Ascending aorta (tissue), 2 donors: ENCODE measurements at regions not wholly inside any gene's neighbourhood (a gene's known extent, or its start where the extent isn't known, plus 50 kb on each side); places are given as distances from the start of the nearest gene placed in this dataset.

Source experiments
- DNase-seq, 2 donors: peaks; one replicate each; pipeline ENCODE4 v3.0.0-alpha.2; 2019; ENCODE audit warnings: low spot score in 2 of 2
- H3K27ac ChIP-seq, 2 donors: fragments of 200-600 bp; sonication (generic); one replicate each; pipeline ENCODE4 v1.5.1; 2016 to 2017; ENCODE audit warnings: mild to moderate bottlenecking in 1 of 2
- H3K27me3 ChIP-seq: fragments of 200-600 bp; sonication (generic); one replicate; pipeline ENCODE4 v1.5.1; 2017
- H3K36me3 ChIP-seq, 2 donors: fragments of 200-600 bp; sonication (generic); one replicate each; pipeline ENCODE4 v1.5.1; 2016
- H3K4me1 ChIP-seq, 2 donors: fragments of 200-600 bp; sonication (generic); one replicate each; pipeline ENCODE4 v1.5.1; 2016 to 2017; ENCODE audit warnings: mild to moderate bottlenecking in 1 of 2
- H3K4me3 ChIP-seq, 2 donors: fragments of 200-600 bp; sonication (generic); one replicate each; pipeline ENCODE4 v1.5.1; 2016 to 2017; ENCODE audit warnings: mild to moderate bottlenecking in 1 of 2
- H3K9me3 ChIP-seq, 2 donors: fragments of 200-600 bp; sonication (generic); one replicate each; pipeline ENCODE4 v1.5.1; 2016
- CTCF ChIP-seq, 3 experiments: fragments of 200-600 bp in 2 of 3; fragments of 450-650 bp in 1 of 3; sonication (generic) in 2 of 3; IDR thresholded peaks; one replicate each; pipeline ENCODE4 v1.5.1; 2016 to 2019; ENCODE audit warnings: antibody characterized with exemption in 3 of 3, mild to moderate bottlenecking in 1 of 3, moderate library complexity in 1 of 3
- intact Hi-C: fragments of 100-400 bp; cut with DNase I; formaldehyde crosslinking; loops from one replicate; pipeline ENCODE4 v1.15.1; 2023

DNA sequence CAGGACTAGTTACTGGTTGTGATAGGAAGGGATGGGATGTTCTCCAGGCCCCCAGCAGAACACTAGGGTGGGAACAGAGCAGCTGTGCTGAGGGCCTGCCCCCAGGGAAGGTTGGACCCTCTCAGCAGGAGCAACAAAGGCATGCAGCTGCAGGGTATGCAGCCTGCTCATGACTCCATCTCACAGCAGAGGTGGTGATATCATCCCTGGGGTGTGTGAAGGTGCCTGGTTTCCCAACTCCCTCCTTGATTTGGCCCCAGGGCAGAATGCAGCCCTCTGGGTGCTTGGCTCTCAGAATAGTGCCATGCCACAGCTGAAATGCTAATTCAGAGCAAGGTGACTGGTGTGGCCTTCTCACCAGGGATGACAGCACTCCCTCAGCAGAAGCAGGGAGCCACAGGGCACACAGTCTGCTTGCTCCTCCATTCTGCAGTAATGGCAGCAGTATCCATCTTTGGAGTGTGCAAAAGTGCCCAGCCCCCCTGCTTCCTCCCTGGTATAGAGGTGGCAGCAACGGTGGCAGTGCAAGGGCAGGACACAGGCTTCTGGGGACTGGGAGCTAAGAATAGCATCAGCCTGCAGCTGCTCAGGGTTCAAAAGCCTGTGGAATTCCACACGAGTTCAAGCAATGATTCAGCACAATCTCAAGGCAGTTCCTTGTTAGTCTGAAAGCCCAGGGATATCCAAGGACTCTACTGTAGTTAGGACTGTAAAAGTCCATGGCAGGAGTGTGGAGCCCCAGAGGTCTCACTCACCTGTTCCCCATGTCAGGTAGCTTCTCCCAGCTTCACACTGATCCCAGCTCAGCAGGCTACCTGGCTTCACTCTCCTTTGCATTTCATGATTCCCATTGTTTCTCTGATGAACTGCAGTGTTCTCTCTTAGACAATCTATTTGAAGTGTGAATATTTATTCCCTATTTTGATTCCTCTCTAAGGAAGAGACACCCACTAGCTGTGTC, 298.1 kb upstream of the FOXG1 start:
- intact Hi-C loops, result no loop called here
- Histone ChIP-seq H3K27ac (no peak overlapping the region), H3K9me3 (peaks cover 0 to 4% of the 10 kb centered on the region in 2 donors), H3K36me3 (no peaks in the 10 kb centered on the region), H3K4me1 (no peaks in the 10 kb centered on the region), H3K27me3 (no peaks in the 10 kb centered on the region), H3K4me3 (no peak overlapping the region)
- no peak for TF ChIP-seq CTCF (IDR thresholded peaks at IDR 0.05)
- DNase-seq, result no peak

DNA sequence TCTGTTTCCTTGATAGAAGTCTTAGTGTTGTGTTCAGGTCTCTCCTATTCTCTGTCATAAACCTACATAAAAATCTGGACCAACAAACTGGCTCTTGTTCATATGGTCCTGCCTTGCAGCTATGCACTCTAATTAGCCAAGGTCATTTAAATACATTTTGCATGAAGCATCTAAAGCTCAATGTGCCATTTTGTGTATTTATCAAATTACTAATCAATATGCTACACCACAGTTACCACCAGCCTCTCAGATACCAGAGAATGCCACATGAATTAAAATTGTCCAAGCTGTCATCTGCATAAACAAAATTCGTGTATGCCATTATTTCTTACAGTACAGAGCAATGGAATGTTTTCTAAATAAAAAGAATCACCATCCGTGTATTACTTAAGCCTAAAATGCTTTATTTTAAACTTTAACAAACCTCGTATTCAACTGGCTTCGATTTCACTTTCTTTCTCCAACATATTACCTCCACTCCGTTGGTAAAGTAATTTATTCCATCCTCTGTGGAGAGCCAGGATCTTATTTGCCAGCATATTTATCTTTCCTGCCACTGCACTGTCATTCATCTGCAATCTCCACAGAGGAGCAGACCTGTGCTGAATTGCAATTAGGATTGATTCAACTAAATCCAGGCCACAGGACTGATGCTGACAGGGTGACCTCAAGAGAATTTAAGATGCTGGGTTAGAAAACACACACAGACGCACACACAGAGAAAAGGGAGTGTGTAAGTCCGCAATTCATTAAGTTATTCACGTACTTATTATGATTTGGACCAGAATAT, 284.1 kb upstream of the FOXG1 start:
- DNase-seq, result no peak
- Histone ChIP-seq H3K27me3 (no peaks in the 10 kb centered on the region), H3K4me3 (no peak overlapping the region), H3K4me1 (no peaks in the 10 kb centered on the region), H3K9me3 (no peaks in the 10 kb centered on the region), H3K36me3 (no peaks in the 10 kb centered on the region), H3K27ac (no peak overlapping the region)
- TF ChIP-seq CTCF (IDR thresholded peaks at IDR 0.05), result no peak
- intact Hi-C loops, result no loop called here

GRCh38 chr14:28483506-28483905, 283.1 kb upstream of the FOXG1 start:
- H3K4me3 ChIP-seq, result no peak overlapping the region
- no peaks in the 10 kb centered on the region for H3K27me3 ChIP-seq
- H3K4me1 ChIP-seq, result no peaks in the 10 kb centered on the region
- intact Hi-C loops, result no loop called here
- no peaks in the 10 kb centered on the region for H3K9me3 ChIP-seq
- DNase-seq, result no peak
- H3K27ac ChIP-seq, result no peak overlapping the region
- TF ChIP-seq CTCF (IDR thresholded peaks at IDR 0.05), result no peak
- H3K36me3 ChIP-seq, result no peaks in the 10 kb centered on the region

DNA sequence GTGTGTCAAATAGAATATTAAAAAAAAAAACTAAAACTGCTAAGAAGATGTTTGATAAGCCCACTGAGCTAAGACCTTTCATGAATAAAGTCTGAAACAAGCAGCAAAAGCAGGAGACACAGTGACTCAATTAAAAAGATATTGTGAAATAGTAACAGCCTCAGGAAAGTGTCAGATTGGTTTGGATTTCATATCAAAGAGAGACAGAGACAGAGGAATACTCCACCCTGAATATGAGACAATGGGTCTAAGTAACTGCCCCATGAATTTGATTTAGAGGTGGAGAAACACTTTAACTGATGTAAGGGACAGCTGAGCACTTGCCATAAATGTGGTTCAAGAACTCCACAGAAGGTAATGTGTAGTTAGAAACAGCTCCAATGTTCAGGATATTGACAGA, 277.9 kb upstream of the FOXG1 start:
- Histone ChIP-seq H3K36me3 (no peaks in the 10 kb centered on the region), H3K9me3 (no peaks in the 10 kb centered on the region), H3K27me3 (no peaks in the 10 kb centered on the region), H3K27ac (no peak overlapping the region), H3K4me3 (no peak overlapping the region), H3K4me1 (no peaks in the 10 kb centered on the region)
- intact Hi-C loops, result no loop called here
- DNase-seq, result no peak
- no peak for TF ChIP-seq CTCF (IDR thresholded peaks at IDR 0.05)

- Histone ChIP-seq H3K9me3 (no peaks in the 10 kb centered on the region), H3K27me3 (no peaks in the 10 kb centered on the region), H3K4me1 (no peaks in the 10 kb centered on the region), H3K27ac (no peak overlapping the region), H3K36me3 (no peaks in the 10 kb centered on the region), H3K4me3 (no peak overlapping the region)
- intact Hi-C loops, result no loop called here
- no peak for TF ChIP-seq CTCF (IDR thresholded peaks at IDR 0.05)
- no peak for DNase-seq
Observed at GRCh38 chr14:28493516-28493915, 273.1 kb upstream of the FOXG1 start.
